ENCODE measurements at regions not wholly inside any gene's neighbourhood (a gene's known extent, or its start where the extent isn't known, plus 50 kb on each side); places are given as distances from the start of the nearest gene placed in this dataset.

DNA sequence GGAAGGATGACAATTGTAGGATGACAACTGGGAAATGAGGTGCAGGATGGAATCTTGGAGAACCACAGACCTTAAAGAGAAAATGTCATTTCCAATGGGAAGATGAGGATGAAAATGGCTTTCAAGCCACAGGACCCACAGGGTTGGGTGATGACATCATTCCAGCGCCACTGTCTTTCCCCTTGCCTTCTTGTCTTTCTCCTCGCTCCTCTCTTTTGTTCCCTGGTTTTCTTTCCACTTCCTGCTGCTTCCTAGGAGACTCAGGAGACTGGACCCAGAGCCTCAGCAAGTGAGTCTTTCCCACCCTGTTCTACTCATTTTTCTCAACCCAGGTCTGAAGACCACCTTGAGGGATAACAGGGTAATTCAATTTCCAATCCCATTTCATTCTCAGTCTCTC is 548.8 kb downstream of the FGF9 start (continued):
- TF ChIP-seq, protein P1, sequence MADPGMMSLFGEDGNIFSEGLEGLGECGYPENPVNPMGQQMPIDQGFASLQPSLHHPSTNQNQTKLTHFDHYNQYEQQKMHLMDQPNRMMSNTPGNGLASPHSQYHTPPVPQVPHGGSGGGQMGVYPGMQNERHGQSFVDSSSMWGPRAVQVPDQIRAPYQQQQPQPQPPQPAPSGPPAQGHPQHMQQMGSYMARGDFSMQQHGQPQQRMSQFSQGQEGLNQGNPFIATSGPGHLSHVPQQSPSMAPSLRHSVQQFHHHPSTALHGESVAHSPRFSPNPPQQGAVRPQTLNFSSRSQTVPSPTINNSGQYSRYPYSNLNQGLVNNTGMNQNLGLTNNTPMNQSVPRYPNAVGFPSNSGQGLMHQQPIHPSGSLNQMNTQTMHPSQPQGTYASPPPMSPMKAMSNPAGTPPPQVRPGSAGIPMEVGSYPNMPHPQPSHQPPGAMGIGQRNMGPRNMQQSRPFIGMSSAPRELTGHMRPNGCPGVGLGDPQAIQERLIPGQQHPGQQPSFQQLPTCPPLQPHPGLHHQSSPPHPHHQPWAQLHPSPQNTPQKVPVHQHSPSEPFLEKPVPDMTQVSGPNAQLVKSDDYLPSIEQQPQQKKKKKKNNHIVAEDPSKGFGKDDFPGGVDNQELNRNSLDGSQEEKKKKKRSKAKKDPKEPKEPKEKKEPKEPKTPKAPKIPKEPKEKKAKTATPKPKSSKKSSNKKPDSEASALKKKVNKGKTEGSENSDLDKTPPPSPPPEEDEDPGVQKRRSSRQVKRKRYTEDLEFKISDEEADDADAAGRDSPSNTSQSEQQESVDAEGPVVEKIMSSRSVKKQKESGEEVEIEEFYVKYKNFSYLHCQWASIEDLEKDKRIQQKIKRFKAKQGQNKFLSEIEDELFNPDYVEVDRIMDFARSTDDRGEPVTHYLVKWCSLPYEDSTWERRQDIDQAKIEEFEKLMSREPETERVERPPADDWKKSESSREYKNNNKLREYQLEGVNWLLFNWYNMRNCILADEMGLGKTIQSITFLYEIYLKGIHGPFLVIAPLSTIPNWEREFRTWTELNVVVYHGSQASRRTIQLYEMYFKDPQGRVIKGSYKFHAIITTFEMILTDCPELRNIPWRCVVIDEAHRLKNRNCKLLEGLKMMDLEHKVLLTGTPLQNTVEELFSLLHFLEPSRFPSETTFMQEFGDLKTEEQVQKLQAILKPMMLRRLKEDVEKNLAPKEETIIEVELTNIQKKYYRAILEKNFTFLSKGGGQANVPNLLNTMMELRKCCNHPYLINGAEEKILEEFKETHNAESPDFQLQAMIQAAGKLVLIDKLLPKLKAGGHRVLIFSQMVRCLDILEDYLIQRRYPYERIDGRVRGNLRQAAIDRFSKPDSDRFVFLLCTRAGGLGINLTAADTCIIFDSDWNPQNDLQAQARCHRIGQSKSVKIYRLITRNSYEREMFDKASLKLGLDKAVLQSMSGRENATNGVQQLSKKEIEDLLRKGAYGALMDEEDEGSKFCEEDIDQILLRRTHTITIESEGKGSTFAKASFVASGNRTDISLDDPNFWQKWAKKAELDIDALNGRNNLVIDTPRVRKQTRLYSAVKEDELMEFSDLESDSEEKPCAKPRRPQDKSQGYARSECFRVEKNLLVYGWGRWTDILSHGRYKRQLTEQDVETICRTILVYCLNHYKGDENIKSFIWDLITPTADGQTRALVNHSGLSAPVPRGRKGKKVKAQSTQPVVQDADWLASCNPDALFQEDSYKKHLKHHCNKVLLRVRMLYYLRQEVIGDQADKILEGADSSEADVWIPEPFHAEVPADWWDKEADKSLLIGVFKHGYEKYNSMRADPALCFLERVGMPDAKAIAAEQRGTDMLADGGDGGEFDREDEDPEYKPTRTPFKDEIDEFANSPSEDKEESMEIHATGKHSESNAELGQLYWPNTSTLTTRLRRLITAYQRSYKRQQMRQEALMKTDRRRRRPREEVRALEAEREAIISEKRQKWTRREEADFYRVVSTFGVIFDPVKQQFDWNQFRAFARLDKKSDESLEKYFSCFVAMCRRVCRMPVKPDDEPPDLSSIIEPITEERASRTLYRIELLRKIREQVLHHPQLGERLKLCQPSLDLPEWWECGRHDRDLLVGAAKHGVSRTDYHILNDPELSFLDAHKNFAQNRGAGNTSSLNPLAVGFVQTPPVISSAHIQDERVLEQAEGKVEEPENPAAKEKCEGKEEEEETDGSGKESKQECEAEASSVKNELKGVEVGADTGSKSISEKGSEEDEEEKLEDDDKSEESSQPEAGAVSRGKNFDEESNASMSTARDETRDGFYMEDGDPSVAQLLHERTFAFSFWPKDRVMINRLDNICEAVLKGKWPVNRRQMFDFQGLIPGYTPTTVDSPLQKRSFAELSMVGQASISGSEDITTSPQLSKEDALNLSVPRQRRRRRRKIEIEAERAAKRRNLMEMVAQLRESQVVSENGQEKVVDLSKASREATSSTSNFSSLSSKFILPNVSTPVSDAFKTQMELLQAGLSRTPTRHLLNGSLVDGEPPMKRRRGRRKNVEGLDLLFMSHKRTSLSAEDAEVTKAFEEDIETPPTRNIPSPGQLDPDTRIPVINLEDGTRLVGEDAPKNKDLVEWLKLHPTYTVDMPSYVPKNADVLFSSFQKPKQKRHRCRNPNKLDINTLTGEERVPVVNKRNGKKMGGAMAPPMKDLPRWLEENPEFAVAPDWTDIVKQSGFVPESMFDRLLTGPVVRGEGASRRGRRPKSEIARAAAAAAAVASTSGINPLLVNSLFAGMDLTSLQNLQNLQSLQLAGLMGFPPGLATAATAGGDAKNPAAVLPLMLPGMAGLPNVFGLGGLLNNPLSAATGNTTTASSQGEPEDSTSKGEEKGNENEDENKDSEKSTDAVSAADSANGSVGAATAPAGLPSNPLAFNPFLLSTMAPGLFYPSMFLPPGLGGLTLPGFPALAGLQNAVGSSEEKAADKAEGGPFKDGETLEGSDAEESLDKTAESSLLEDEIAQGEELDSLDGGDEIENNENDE (IDR thresholded peaks at IDR 0.05; ENCODE audit: insufficient replicate concordance, low read length) = no peak
- TF ChIP-seq GTF2F1 (IDR thresholded peaks at IDR 0.05; ENCODE audit: borderline replicate concordance, low read depth, low read length) = no peak
- TF ChIP-seq SP1 (IDR thresholded peaks at IDR 0.05; ENCODE audit: low read depth, low read length) = no peak
- no peak for TF ChIP-seq YY1 (IDR thresholded peaks at IDR 0.05; ENCODE audit: low read depth, low read length)
- TF ChIP-seq TCF12 (IDR thresholded peaks at IDR 0.05; ENCODE audit: low read depth, low read length) = no peak
- TF ChIP-seq RBBP5 (IDR thresholded peaks at IDR 0.05; ENCODE audit: borderline replicate concordance, low read depth, low read length) = no peak
- no peak for TF ChIP-seq CTBP2 (IDR thresholded peaks at IDR 0.05; ENCODE audit: borderline replicate concordance, insufficient read depth, insufficient read length, low read length)
- TF ChIP-seq SAP30 (IDR thresholded peaks at IDR 0.05; ENCODE audit: insufficient read depth, insufficient replicate concordance, low read length) = no peak
- no peak for TF ChIP-seq SIRT6 (IDR thresholded peaks at IDR 0.05; ENCODE audit: low read length)
- no peak for TF ChIP-seq POLR2A (IDR thresholded peaks at IDR 0.05; ENCODE audit: control extremely low read depth in 1 of 2, low read depth in 2 of 2, low read length in 2 of 2)
- TF ChIP-seq CBX8 (IDR thresholded peaks at IDR 0.05; ENCODE audit: borderline replicate concordance, low read depth, low read length) = no peak
